ENCODE measurements at regions not wholly inside any gene's neighbourhood (a gene's known extent, or its start where the extent isn't known, plus 50 kb on each side); places are given as distances from the start of the nearest gene placed in this dataset.

GRCh38 chr2:198611201-198611600, 806.8 kb downstream of the PLCL1 start:
- TF ChIP-seq, protein P1, sequence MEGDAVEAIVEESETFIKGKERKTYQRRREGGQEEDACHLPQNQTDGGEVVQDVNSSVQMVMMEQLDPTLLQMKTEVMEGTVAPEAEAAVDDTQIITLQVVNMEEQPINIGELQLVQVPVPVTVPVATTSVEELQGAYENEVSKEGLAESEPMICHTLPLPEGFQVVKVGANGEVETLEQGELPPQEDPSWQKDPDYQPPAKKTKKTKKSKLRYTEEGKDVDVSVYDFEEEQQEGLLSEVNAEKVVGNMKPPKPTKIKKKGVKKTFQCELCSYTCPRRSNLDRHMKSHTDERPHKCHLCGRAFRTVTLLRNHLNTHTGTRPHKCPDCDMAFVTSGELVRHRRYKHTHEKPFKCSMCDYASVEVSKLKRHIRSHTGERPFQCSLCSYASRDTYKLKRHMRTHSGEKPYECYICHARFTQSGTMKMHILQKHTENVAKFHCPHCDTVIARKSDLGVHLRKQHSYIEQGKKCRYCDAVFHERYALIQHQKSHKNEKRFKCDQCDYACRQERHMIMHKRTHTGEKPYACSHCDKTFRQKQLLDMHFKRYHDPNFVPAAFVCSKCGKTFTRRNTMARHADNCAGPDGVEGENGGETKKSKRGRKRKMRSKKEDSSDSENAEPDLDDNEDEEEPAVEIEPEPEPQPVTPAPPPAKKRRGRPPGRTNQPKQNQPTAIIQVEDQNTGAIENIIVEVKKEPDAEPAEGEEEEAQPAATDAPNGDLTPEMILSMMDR (conservative IDR thresholded peaks at IDR 0.05; ENCODE audit: low read depth, low read length) = no peak
- TF ChIP-seq EZH2phosphoT487 (IDR thresholded peaks at IDR 0.05; ENCODE audit: borderline replicate concordance, low read length) = no peak
- TF ChIP-seq EZH2 (IDR thresholded peaks at IDR 0.05; ENCODE audit: low read length, unreplicated experiment) = no peak

All from PC-3 (cell line).